Transverse colon (tissue), 4 donors: ENCODE measurements at regions not wholly inside any gene's neighbourhood (a gene's known extent, or its start where the extent isn't known, plus 50 kb on each side); places are given as distances from the start of the nearest gene placed in this dataset.

ENCODE experiments used
- DNase-seq: peaks from one replicate; pipeline ENCODE4 v3.0.0-alpha.2; 2019
- H3K27ac ChIP-seq, 4 donors: fragments of 200-600 bp; sonication (generic); 2 replicates each; pipeline ENCODE4 v1.5.1; 2016 to 2018; ENCODE audit warnings: inconsistent platforms in 4 of 4
- H3K27me3 ChIP-seq: fragments of 200-600 bp; sonication (generic); 2 replicates; pipeline ENCODE4 v1.5.1; 2017; ENCODE audit warnings: inconsistent platforms
- H3K36me3 ChIP-seq, 4 donors: fragments of 200-600 bp; sonication (generic); 2 replicates each; pipeline ENCODE4 v1.5.1; 2017 to 2019; ENCODE audit warnings: inconsistent platforms in 4 of 4
- H3K4me1 ChIP-seq, 4 donors: fragments of 200-600 bp; sonication (generic); 2 replicates each; pipeline ENCODE4 v1.5.1; 2017 to 2020; ENCODE audit warnings: inconsistent platforms in 4 of 4
- H3K4me3 ChIP-seq, 4 donors: fragments of 200-600 bp; sonication (generic); 1 replicate in 1 of 4; 2 replicates in 3 of 4; pipeline versions ENCODE4 v1.5.1 to v1.6.1; 2017 to 2019; ENCODE audit warnings: inconsistent platforms in 4 of 4
- H3K9me3 ChIP-seq, 2 donors: fragments of 200-600 bp; sonication (generic); 2 replicates each; pipeline ENCODE4 v1.5.1; 2017 to 2019; ENCODE audit warnings: inconsistent platforms in 2 of 2
- CTCF ChIP-seq, 5 experiments: fragments of 200-600 bp in 3 of 5; fragments of 450-650 bp in 2 of 5; sonication (generic) in 3 of 5; IDR thresholded peaks; 1 replicate in 2 of 5; 2 replicates in 3 of 5; pipeline ENCODE4 v1.5.1; 2016 to 2017; ENCODE audit warnings: antibody characterized with exemption in 5 of 5, inconsistent platforms in 3 of 5, mild to moderate bottlenecking in 2 of 5, moderate library complexity in 1 of 5
- EP300 ChIP-seq: sonication (generic); formaldehyde crosslinking; IDR thresholded peaks from one replicate; pipeline ENCODE4 v1.6.1; 2017; ENCODE audit warnings: antibody characterized with exemption, low read depth
- POLR2A ChIP-seq: fragments of 450-650 bp; IDR thresholded peaks from one replicate; pipeline ENCODE4 v1.6.1; 2016; ENCODE audit warnings: antibody characterized with exemption, mild to moderate bottlenecking, moderate library complexity
- POLR2AphosphoS5 ChIP-seq, 3 donors: sonication (generic); formaldehyde crosslinking; IDR thresholded peaks; one replicate each; pipeline ENCODE4 v1.6.1; 2016; ENCODE audit warnings: antibody characterized with exemption in 3 of 3
- WGBS, 2 donors: methylation state at CpG; one replicate each; pipeline ENCODE4 v1.1.5; 2018; ENCODE audit warnings: low coverage in 1 of 2; 5-methylcytosine and 5-hydroxymethylcytosine counted together
- in situ Hi-C, 4 donors: fragments of 200-750 bp; cut with MboI; loops; one replicate each; pipeline versions ENCODE4 v1.15.0 to v1.15.1; 2017; ENCODE audit warnings: low sequenced_read_pairs in 3 of 4, low pct_ligation_motif_present in 1 of 4, low pct_unique_long_range_greater_than_20kb in 1 of 4
- intact Hi-C: fragments of 100-400 bp; cut with DNase I; formaldehyde crosslinking; loops from one replicate; pipeline ENCODE4 v1.15.1; 2023; ENCODE audit warnings: low total_unique reads

GRCh38 chr7:71026680-71027079, 105.3 kb upstream of the GALNT17 start:
- in situ Hi-C loops (no loop called here), intact Hi-C loops (no loop called here)
- Histone ChIP-seq H3K4me1 (no peaks in the 10 kb centered on the region), H3K9me3 (no peaks in the 10 kb centered on the region), H3K27me3 (no peaks in the 10 kb centered on the region), H3K36me3 (no peaks in the 10 kb centered on the region), H3K4me3 (no peak overlapping the region), H3K27ac (no peak overlapping the region)
- TF ChIP-seq CTCF (IDR thresholded peaks at IDR 0.05) (no peak), POLR2AphosphoS5 (IDR thresholded peaks at IDR 0.05) (no peak), EP300 (no peak), POLR2A (no peak)
- WGBS, 2 donors, result 50 to 52% methylated on average over 4 to 5 of the region's 5 CpGs
- no peak for DNase-seq

GRCh38 chr7:71034243-71034642, 97.7 kb upstream of the GALNT17 start:
- Histone ChIP-seq H3K4me3 (no peak overlapping the region), H3K9me3 (no peaks in the 10 kb centered on the region), H3K27ac (no peak overlapping the region), H3K27me3 (no peaks in the 10 kb centered on the region), H3K4me1 (no peaks in the 10 kb centered on the region), H3K36me3 (no peaks in the 10 kb centered on the region)
- TF ChIP-seq POLR2AphosphoS5 (IDR thresholded peaks at IDR 0.05), result no peak
- TF ChIP-seq EP300, result no peak
- TF ChIP-seq CTCF (IDR thresholded peaks at IDR 0.05), result no peak
- no peak for TF ChIP-seq POLR2A
- in situ Hi-C loops (no loop called here), intact Hi-C loops (no loop called here)
- 96% methylated on average over 2 of the region's 2 CpGs; no CpG with 5 or more reads in 1 of the 2 donors for WGBS, 2 donors
- DNase-seq, result no peak

GRCh38 chr7:71042591-71042990, 89.4 kb upstream of the GALNT17 start:
- Histone ChIP-seq H3K4me1 (no peaks in the 10 kb centered on the region), H3K9me3 (no peaks in the 10 kb centered on the region), H3K27me3 (no peaks in the 10 kb centered on the region), H3K27ac (no peak overlapping the region), H3K36me3 (no peaks in the 10 kb centered on the region), H3K4me3 (no peak overlapping the region)
- TF ChIP-seq CTCF (IDR thresholded peaks at IDR 0.05) (no peak), POLR2A (no peak), POLR2AphosphoS5 (IDR thresholded peaks at IDR 0.05) (no peak), EP300 (no peak)
- in situ Hi-C loops (no loop called here), intact Hi-C loops (no loop called here)
- DNase-seq, result no peak
- WGBS, 2 donors, result 68 to 84% methylated on average over 5 of the region's 5 CpGs

- in situ Hi-C loops (no loop called here), intact Hi-C loops (no loop called here)
- Histone ChIP-seq H3K4me1 (no peaks in the 10 kb centered on the region), H3K4me3 (no peak overlapping the region), H3K9me3 (peaks cover 21 to 22% of the 10 kb centered on the region in 2 donors), H3K27ac (no peak overlapping the region), H3K27me3 (no peaks in the 10 kb centered on the region), H3K36me3 (no peaks in the 10 kb centered on the region)
- no peak for DNase-seq
- TF ChIP-seq EP300 (no peak), POLR2AphosphoS5 (IDR thresholded peaks at IDR 0.05) (no peak), CTCF (IDR thresholded peaks at IDR 0.05) (no peak), POLR2A (no peak)
- 82 to 86% methylated on average over 1 of the region's 1 CpG for WGBS, 2 donors
Measured at GRCh38 chr7:71050492-71050891, 81.5 kb upstream of the GALNT17 start.
